NCI-H2107 treated with DMSO at 0.1 percent for 48 hours (cell line): ENCODE measurements at regions not wholly inside any gene's neighbourhood (a gene's known extent, or its start where the extent isn't known, plus 50 kb on each side); places are given as distances from the start of the nearest gene placed in this dataset.
"Not testable (repeated sequence)": the region's sequence is repeated elsewhere in the genome, so short reads cannot be mapped to it uniquely, and the experiment has no call there.

Source experiments
- DNase-seq: peaks from one replicate; lab custom pipeline; 2025; ENCODE audit not compliant: unreplicated experiment; lab: John Stamatoyannopoulos, UW

DNA sequence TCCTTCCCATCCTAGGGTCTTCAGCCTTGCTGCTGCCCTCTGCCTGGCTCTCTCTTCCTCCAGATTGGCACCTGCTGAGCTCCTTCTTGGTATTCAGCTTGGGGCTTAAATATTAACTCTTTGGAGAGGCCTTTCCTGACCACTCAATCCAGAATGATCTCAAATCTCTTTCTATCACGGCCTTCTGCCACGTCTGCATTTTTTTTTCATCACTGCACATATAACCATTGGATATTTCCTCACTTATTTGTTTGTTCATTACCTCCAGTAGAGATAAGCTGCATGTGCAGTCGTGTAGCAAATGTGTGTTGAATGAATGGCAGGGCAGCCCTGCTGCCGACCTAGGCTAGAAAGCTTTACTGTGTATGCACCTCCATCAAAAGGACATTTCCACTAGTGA is 51.6 kb upstream of the MPP7 start:
- no peak for DNase-seq

DNA sequence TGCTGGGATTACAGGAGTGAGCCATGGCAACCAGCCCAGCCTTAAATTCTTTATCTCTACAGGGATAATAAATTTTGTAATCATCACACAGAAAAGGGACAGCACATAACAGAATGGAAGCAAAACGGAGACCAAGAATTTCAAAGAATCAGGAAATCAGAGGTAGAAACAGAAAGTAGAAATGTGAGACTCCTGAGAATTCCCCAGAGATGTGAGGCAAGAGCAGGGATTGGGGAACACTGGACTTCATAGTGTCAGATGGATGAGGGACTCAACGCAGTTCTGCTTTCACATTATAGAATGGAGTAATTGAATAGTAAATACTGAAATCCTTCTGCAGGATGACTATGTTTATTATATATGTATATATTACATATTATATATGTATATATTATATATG is 52.5 kb upstream of the MPP7 start:
- no peak for DNase-seq

GRCh38 chr10:28359334-28359733 is 56.5 kb upstream of the MPP7 start:
- DNase-seq: no peak

DNA sequence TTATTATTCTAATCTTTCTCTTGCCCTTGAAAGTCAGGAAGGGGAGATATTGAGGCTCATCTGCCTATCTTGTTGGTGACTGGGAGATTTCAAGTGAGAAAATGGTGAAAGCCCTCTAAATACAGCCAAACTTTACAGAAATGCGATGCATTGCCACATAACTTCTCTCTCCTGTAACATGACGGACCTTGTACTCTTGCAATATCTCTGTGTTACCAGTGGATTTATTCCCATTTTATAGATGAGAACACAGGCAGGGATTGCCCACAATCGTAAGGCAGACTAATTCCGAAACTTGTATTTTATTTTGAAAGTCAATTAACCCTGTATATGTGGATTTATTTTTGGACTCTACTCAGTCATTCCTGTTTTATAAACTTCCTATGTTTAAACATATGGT is 57.3 kb upstream of the MPP7 start:
- DNase-seq: no peak

GRCh38 chr10:28363376-28363775 is 60.5 kb upstream of the MPP7 start:
- no peak for DNase-seq

DNA sequence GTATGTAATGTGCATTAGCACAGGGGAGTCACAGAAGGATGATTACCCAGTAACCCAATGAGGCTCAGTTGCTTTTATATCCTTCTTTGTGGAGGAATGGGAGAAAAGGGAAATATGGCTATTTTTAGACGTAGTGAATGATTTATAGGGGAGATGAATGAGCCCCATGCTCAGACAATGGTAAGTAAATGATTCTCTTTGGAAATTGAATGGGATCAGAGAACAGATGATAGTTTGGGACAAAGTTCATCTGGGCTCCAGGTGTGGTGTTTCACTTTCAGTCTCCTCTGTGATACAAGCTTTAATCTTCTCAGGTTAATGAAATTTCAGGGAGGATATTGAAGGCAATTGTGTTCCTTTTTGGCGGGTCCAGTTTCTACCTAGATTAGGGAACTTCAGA is 63.0 kb upstream of the MPP7 start:
- no peak for DNase-seq

GRCh38 chr10:28366994-28367393 is 64.1 kb upstream of the MPP7 start:
- DNase-seq: no peak

DNA sequence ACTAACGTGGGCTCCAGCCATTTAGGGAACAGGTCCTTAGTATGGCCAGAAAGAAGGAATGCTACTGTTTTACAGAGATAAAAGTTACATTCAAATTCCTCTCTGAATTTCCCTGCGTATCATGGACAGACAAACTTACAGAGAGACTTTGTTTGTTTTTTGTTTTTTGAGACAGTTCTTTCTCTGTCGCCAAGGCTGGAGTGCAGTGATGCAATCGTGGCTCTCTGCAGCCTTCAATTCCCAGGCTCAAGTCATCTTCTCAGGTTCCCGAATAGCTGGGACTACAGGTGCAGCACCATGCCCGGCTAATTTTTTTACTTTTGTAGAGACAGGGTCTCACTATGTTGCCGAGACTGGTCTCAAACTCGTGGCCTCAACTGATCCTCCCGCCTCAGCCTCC is 64.5 kb upstream of the MPP7 start:
- no peak for DNase-seq

GRCh38 chr10:28367929-28368484 is 65.1 kb upstream of the MPP7 start:
- no peak for DNase-seq

DNA sequence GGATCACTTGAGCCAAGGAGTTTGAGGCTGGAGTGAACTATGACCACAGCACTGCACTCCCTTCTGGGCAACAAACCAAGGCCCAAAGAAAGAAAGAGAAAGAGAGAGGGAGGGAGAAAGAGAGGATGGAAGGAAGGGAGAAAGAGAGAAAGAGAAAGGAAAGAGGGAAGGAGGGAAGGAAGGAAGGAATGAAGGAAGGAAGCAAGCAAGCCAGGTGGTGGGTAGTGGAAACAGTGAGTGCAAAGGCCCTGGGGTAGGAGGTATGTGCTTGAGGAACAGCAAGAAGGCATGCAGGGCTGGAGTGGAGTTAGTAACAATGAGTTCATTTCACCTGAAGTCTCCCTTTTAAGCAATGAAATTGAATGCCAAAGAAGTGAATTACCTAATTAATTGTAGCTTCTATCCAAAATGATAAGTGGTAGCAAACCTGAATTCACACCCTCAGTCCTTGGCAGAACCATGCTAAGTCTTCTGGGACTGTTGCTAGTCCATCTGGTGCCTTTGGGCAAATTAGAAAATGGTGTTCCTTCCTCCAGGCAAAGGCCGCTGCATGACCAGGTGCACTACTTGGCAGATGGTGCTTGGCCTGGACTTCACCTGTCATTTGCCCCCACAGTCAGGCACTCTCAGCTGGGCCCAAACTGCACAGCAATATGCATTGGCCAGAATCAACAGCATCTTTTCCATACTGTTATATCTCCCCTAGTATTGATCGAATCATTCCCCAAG is 67.4 kb upstream of the MPP7 start:
- DNase-seq: no peak

GRCh38 chr10:28371638-28372037 is 68.8 kb upstream of the MPP7 start:
- DNase-seq: not testable (repeated sequence)

DNA sequence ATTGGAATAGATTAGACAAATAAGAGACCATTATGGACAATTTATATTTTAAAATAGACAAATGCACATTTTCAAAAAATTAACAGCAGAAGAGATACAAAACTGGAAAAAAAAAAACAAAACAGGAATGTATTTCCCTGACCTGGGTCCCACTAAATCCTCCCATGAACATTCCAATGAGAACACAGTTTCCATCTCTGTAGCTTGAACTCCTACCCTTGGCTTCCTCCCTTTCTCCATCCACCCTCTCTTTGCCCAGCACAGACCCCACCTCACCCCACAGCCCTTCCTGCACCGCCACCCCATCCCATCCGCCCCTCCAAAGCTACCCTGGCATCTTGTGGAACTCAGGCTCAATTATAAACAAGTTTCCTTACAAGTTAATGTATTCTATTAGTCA is 71.2 kb upstream of the MPP7 start:
- DNase-seq: no peak

- DNase-seq: no peak
These were observed 72.8 kb upstream of the MPP7 start for GRCh38 chr10:28375399-28376354.

DNA sequence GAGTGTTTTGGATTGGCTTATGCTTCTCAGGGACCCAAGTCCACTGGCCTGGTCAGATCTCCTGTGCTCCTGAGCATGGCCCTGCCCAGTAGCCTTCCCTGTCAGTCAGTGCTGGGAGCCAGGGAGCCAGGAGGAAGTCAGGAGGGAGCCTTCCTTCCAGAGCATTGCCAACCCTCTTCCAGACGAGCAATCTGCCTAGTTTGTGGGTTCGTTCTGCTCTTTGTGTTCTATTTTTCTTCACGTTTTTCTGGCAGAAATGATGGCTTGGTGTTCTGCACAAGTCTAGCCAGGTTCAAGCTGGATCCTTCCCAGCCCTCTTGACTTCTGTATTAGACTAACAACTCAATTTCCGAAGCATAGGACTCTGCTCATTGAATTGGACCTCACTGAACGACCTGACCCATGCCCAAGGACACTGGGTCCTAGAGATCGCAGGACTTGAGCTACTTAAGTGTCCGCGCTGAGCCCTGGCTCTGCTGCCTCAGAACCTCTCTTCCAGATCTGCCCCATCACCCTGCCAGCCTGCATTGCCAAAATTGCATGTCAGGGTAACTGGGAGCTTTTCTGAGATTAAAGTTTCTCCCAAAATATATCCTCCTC is 76.2 kb upstream of the MPP7 start:
- no peak for DNase-seq

DNA sequence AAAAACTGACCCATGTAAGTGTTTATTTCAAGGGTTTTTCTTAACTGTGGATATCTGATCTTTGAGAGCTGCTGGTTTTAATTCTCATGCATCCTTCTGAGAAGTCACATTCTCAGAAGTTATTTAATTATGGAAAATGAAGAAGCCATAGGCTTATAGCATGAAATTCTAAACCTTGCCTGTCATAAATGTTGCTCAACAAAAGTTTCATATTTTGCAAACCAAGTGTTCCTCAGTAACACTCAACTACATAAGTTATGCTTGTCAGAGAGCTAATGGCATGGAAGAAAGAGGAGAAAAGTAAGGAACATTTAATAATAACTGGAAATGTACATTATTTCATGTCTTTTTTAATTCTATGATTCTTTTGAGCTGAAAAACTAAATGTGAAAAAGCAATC is 78.6 kb upstream of the MPP7 start:
- DNase-seq: no peak

- DNase-seq: peak; percentile 43
These were observed 79.1 kb upstream of the MPP7 start for GRCh38 chr10:28381903-28382347.

DNA sequence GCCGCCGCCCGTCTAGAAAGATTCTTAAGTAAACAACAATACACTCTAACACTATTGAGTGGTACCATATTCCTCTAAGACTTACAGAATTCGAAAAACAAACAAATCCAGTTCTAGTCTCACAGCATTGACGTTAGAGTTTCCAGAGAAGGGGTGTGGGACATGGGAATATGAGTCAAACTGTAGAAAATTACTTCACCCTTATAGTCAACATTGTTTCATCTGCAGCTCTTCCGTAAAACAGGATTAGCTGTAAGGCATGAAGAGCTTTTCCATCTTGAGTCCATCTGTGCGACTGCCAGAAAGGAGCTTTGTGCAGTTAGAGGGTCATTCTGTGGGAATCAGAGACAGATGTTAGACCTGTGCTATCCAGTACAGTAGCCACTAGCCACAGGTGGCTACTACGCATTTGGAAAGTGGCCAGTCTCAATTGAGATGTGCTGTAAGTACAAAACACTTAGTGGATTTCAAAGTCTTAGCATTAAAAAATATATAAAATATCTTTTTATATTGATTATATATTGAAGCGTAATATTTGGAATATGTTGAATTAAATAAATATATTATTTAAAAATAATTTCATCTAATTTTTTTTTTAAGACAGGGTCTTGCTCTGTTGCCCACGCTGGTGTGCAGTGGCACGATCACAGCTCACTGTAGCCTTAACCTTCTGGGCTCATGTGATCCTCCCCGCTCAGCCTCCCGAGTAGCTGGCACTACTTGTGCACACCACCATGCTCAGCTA is 79.8 kb upstream of the MPP7 start:
- no peak for DNase-seq

- no peak for DNase-seq
These were observed 81.7 kb upstream of the MPP7 start for GRCh38 chr10:28384557-28384956.

DNA sequence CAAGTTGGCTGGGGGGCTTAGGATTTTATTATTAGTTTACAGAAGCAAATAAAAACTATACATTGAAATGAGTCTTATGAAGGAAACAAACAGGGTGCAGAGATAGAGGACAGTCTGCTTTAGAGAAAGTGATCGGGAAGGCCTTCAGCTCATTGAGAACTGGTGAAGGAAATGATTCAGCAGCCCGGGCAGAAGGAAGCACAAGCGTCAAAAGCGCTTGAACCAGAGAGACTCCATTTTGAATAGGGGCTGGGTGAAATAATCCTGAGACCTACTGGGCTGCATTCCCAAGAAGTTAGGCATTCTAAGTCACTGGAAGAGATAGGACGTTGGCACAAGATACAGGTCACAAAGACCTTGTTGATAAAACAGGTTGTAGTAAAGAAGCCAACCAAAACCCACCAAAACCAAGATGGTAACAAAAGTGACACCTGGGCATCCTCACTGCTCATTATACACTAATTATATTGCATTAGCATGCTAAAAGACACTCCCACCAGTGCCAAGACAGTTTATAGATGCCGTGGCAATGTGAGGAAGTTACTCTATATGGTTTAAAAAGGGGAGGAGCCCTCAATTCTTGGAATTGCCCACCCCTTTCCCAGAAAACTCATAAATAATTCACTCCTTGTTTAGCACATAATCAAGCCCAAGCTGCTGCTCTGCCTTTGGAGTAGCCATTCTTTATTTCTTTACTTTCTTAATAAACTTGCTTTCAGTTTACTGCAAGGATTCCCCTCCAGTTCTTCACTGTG is 83.1 kb upstream of the MPP7 start:
- no peak for DNase-seq

GRCh38 chr10:28386503-28386868 is 83.6 kb upstream of the MPP7 start:
- DNase-seq: no peak
